ENCODE measurements at regions not wholly inside any gene's neighbourhood (a gene's known extent, or its start where the extent isn't known, plus 50 kb on each side); places are given as distances from the start of the nearest gene placed in this dataset.

DNA sequence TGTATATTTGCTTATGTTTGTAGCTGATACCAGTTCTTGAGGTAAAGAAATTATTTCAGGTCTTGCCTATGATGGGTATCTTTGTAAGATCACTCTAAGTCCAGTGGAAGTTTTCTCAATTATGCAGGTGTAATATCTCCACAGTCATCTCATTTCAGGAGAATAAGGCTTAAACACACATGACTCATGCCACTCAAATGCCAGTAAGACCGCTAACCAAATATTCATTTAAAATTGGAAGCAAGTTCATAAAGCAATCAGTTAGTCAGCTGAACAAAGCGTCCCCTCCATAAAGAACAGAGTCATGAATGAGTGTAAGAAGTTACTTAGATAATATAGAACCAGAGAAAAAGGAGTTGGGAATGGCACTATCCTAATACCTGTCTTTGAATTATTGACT, 248.7 kb downstream of the LURAP1L start:
- H3K27me3 Mint-ChIP-seq, result no peaks in the 10 kb centered on the region
- peaks cover 0 to 8% of the 10 kb centered on the region in 2 experiments for H3K9me3 ChIP-seq (ENCODE audit: control insufficient read depth in 1 of 2, insufficient read depth in 1 of 2, low read length in 2 of 2)
- no peak for DNase-seq
- H3K9me3 Mint-ChIP-seq, result peaks cover 23% of the 10 kb centered on the region
- intact Hi-C loops (cut with DNase I, micrococcal nuclease), result no loop called here
- H3K27ac ChIP-seq (ENCODE audit: low read depth in 1 of 2, low read length in 2 of 2), result no peak overlapping the region
- no peak overlapping the region for H3K4me3 Mint-ChIP-seq
- CTCF ChIA-PET, result no interaction called here
- no peak overlapping the region for H3K27ac Mint-ChIP-seq
- no peaks in the 10 kb centered on the region for H3K36me3 Mint-ChIP-seq (ENCODE audit: low read depth)
- ATAC-seq (ENCODE audit: poor library complexity), result no peak
- H3K4me3 ChIP-seq (ENCODE audit: low read length), result no peak overlapping the region
- no peaks in the 10 kb centered on the region for H3K4me1 Mint-ChIP-seq (ENCODE audit: low read depth)
- TF ChIP-seq CTCF (IDR thresholded peaks at IDR 0.05), result no peak
- no peaks in the 10 kb centered on the region for H3K4me1 ChIP-seq (ENCODE audit: insufficient read depth, low read length)
- H3K36me3 ChIP-seq (ENCODE audit: insufficient read depth, low read length), result no peaks in the 10 kb centered on the region
- POLR2A ChIA-PET, result no interaction called here
- no peaks in the 10 kb centered on the region for H3K27me3 ChIP-seq (ENCODE audit: control insufficient read depth in 1 of 2, insufficient read depth in 2 of 2, low read length in 2 of 2)

DNA sequence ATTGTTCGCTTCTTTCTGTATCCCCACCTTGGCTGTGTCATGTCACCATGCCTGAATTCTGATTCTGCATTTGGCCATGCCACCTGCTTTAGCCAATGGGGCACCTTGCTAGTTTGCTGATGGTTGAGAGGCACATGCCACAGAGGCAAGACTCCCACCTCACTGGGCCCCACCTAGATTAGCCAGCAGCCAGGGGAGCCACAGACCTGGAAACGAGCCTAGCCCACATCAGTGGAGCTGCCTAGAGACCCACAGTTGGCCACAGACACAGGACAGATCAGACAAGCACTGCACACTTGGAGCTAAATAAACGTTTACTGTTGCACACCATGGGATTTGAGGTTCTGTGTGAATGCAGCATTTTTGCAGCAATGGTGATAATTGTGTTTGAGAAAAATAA, 252.1 kb downstream of the LURAP1L start:
- Mint-ChIP-seq H3K9me3 (peaks cover 25% of the 10 kb centered on the region), H3K4me1 (ENCODE audit: low read depth) (no peaks in the 10 kb centered on the region), H3K36me3 (ENCODE audit: low read depth) (no peaks in the 10 kb centered on the region), H3K27ac (no peak overlapping the region), H3K4me3 (no peak overlapping the region), H3K27me3 (no peaks in the 10 kb centered on the region)
- DNase-seq (no peak), ATAC-seq (ENCODE audit: poor library complexity) (no peak)
- Histone ChIP-seq H3K4me3 (ENCODE audit: low read length) (no peak overlapping the region), H3K9me3 (ENCODE audit: control insufficient read depth in 1 of 2, insufficient read depth in 1 of 2, low read length in 2 of 2) (peaks cover 0 to 12% of the 10 kb centered on the region in 2 experiments), H3K4me1 (ENCODE audit: insufficient read depth, low read length) (no peaks in the 10 kb centered on the region), H3K27me3 (ENCODE audit: control insufficient read depth in 1 of 2, insufficient read depth in 2 of 2, low read length in 2 of 2) (no peaks in the 10 kb centered on the region), H3K36me3 (ENCODE audit: insufficient read depth, low read length) (no peaks in the 10 kb centered on the region), H3K27ac (ENCODE audit: low read depth in 1 of 2, low read length in 2 of 2) (no peak overlapping the region)
- ChIA-PET POLR2A (no interaction called here), CTCF (no interaction called here)
- intact Hi-C loops (cut with DNase I, micrococcal nuclease), result no loop called here
- no peak for TF ChIP-seq CTCF (IDR thresholded peaks at IDR 0.05)

GRCh38 chr9:13027879-13028278, 251.6 kb downstream of the MPDZ start:
- peaks cover 21% of the 10 kb centered on the region for H3K9me3 Mint-ChIP-seq
- no peak overlapping the region for H3K27ac Mint-ChIP-seq
- H3K36me3 Mint-ChIP-seq (ENCODE audit: low read depth), result no peaks in the 10 kb centered on the region
- no peak for TF ChIP-seq CTCF (IDR thresholded peaks at IDR 0.05)
- H3K27me3 ChIP-seq (ENCODE audit: control insufficient read depth in 1 of 2, insufficient read depth in 2 of 2, low read length in 2 of 2), result no peaks in the 10 kb centered on the region
- peaks cover 0 to 15% of the 10 kb centered on the region in 2 experiments for H3K9me3 ChIP-seq (ENCODE audit: control insufficient read depth in 1 of 2, insufficient read depth in 1 of 2, low read length in 2 of 2)
- no peak overlapping the region for H3K4me3 Mint-ChIP-seq
- H3K4me1 Mint-ChIP-seq (ENCODE audit: low read depth), result no peaks in the 10 kb centered on the region
- intact Hi-C loops (cut with DNase I, micrococcal nuclease), result no loop called here
- DNase-seq (no peak), ATAC-seq (ENCODE audit: poor library complexity) (no peak)
- CTCF ChIA-PET, result no interaction called here
- POLR2A ChIA-PET, result no interaction called here
- H3K4me3 ChIP-seq (ENCODE audit: low read length), result no peak overlapping the region
- H3K27ac ChIP-seq (ENCODE audit: low read depth in 1 of 2, low read length in 2 of 2), result no peak overlapping the region
- H3K36me3 ChIP-seq (ENCODE audit: insufficient read depth, low read length), result no peaks in the 10 kb centered on the region
- no peaks in the 10 kb centered on the region for H3K4me1 ChIP-seq (ENCODE audit: insufficient read depth, low read length)
- no peaks in the 10 kb centered on the region for H3K27me3 Mint-ChIP-seq
